ENCODE measurements at regions not wholly inside any gene's neighbourhood (a gene's known extent, or its start where the extent isn't known, plus 50 kb on each side); places are given as distances from the start of the nearest gene placed in this dataset.
"Not testable (repeated sequence)": the region's sequence is repeated elsewhere in the genome, so short reads cannot be mapped to it uniquely, and the experiment has no call there.

DNA sequence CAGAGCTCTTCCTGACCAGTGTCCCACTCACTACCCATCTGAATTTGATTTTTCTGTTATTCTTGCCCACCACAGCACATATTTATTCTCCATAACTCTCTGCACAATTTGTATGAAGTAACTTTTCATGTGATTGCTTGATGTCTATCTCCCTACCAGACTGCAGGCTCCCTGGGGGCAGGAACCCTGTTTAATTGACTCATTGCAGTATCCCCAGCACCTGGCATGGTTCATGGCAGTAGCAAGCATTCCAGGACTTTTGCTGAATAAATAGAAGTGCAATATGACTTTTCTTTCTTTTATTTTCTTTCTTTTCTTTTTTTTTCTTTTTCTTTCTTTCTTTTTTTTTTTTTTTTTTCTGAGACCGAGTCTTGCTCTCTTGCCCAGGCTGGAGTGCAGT, 88.7 kb upstream of the XPO1 start:
- no peak for DNase-seq (ENCODE audit: low read depth, low spot score)

DNA sequence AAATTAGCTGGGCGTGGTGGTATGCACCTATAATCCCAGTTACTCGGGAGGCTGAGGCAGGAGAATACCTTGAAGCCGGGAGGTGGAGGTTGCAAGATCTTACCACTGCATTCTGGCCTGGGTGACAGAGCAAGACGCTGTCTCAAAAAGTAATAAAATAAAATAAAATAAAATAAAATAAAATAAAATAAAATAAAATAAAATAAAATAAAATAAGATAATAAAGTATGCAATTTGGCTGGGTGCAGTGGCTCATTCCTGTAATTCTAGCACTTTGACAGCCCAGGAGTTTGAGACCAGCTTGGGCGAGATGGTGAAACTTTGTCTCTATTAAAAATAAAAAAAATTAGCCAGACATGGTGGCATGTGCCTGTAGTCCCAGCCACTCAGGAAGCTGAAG, 85.6 kb upstream of the XPO1 start:
- DNase-seq (ENCODE audit: low read depth, low spot score), result no peak

DNA sequence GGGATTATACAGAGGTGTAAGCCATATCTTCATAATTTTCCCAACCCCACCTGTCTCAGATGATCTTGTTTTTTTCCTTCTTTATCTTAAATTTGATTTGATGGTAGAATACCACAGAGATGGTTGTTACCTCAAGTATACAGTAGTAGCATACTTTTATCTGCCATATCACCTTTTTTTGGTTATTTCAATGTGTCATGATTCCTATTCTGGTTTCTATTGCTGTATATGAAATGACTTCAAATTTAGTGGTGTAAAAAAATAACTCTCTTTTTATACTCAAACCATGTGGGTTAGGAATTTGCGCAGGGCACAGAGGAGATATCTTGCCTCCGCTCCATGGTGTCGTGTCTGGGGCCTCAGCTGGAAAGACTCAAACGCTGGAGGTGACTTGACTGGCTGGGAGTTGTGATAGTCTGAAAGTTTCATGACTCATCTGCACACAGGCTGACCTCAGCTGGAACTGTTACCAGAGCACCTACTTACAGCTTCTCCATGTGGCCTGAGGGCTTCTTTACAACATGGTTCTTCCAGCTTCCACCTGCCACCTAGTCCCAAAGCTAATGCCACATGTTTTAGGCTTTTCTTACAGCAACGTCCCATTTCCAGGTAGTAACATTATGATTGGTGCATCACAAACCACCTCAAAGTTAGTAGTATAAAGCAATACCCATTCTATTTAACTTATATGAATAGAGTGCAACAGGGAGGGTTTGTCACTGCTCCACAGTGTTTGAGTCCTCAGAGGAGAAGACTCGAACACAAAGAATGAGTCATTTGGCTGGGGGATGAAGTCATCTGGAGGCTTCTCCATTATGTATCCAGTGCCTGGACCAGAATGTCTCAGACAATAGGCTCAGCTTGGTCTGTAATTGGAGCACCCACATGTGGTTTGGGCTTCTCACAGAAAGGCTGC, 82.3 kb upstream of the XPO1 start:
- DNase-seq (ENCODE audit: low read depth, low spot score), result peak; percentile 67

DNA sequence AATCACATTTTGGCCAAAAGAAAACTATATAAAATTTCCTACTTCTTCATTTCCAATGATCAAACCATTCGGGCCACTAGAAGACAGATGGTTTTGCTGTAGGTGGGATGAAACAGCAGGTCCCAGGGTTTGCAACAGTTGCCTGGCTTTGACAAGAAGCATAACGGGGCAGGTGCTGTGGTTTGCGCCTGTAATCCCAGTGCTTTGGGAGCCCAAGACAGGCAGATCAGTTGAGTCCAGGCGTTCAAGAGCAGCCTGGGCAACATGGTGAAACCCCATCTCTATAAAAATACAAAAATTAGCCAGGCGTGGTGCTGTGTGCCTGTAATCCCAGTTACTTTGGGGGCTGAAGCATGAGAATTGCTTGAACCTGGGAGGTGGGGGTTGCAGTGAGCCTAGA, 81.4 kb upstream of the XPO1 start:
- no peak for DNase-seq (ENCODE audit: low read depth, low spot score)

DNA sequence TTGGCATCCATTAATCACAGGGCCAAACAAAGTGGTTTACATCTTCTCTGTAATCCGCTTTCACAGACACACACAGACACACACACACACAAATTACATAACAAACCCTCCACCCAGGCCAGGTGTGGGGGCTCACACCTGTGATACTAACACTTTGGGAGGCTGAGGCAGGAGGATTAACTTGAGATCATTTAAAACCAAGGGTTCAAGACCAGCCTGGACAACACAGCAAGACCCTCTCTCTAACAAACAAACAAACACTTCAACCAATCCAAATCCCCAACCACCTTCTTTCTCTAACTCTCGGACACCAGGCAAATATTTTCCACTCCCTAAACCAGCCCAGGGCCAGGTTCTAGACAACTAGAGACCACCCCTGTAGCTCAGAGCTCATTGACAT, 79.5 kb upstream of the XPO1 start:
- DNase-seq (ENCODE audit: low read depth, low spot score), result no peak

DNA sequence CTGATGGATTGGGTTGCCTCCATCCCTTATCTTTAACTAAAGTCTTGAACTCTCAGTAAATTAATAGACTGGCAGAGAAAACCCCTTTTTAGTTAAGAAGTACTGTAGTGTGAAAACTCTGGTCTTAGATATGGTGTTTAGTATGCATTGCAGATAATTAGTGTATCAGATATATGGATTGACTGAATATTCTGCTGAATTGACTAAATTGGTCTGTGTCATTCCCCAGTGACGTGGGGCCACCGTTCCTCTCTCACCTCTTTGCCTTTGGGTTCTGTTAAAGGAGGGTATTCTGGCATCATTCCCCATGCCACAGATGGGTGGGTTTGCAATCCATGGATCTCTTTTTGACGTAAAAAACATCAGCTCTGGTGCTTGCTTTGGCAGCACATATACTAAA, 67.1 kb upstream of the XPO1 start:
- DNase-seq (ENCODE audit: low read depth, low spot score), result no peak

DNA sequence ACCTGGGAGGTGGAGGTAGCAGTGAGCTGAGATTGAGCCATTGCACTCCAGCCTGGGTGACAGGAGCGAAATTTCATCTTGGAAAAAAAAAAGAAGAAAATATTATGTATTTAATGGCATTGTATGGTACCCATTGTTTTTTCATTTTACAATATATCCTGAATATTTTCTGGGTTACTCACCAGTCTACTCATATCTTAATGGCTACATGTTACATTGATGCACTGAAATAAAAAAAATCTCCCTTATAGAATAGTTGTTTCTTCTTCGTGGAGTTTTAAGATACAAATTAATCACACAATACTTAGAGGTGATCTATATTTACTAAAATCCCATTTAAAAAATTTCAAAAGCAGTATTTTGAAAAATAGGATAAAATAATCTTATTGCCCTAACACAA, 66.3 kb upstream of the XPO1 start:
- no peak for DNase-seq (ENCODE audit: low read depth, low spot score)

DNA sequence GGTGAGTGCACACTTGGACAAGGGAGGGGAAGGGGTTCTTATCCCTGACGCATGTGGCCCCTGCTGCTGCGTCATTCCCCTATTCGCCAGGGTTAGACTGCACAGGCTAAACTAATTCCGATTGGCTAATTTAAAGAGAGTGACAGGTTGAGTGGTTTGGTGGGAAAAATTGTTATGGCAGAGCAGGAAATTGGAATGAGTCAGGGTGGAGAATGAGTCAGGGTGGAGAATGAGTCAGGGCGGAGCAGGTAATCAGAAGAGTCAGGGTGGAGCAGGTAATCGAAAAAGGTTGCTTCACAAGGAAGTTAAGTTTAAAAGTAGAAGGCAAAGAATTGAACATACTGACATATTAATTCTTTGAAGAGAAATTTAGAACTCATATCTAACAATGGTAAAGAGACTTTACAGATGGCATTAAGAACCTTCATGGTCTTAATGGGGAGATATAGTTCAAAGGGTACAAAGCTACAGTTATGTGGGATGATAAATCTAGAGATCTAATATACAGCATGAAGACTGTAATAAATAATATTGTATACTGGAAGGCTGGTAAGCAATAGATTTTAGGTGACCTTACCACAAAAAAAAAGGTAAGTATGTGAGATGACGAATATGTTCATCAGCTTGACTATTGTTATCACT, 60.5 kb upstream of the XPO1 start:
- not testable (repeated sequence) for DNase-seq (ENCODE audit: low read depth, low spot score)

DNA sequence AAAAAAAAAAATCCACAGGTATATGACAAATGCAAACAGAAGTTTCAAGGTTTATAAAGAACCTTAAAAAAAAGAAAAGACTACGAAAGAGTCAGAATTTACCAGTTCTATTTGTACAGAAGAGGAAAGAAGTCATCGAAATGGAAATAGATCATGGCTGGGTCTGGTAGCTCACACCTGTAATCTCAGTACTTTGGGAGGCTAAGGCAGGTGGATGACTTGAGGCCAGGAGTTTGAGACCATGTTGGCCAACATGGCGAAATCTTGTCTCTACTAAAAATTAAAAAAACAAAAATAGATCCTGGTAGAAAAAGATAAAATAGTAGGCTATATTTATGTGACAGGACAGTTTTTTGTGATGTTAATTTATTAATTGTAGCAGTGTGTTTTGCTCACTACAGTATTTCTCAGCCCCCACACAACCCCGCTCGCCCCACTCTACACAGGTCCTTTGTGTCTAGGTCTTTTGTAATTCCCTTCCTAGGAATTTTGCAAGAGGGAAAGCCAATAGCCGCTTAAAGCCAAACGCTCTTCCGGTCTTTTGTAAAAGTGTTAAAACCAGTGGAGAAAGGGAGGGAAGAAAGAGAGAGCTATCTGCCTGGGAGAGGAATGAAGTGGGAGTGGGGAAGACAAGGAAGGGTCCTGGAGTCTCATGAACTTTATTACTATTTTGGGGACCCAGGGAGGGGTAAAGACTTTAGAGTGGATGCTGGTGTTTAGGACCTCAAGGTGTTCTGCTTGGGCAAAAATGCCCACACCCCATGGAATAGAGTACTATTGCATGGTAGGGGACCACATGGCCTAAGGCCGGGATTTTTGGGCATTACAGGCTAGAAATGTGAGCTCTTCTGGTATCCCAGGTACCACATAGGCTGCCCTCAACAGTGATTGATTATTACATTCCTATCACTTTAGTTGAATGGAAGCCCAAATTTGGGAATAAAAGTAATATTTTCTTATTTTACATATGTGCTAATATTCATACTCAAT, 59.4 kb upstream of the XPO1 start:
- DNase-seq (ENCODE audit: low read depth, low spot score), result peak; percentile 67

DNA sequence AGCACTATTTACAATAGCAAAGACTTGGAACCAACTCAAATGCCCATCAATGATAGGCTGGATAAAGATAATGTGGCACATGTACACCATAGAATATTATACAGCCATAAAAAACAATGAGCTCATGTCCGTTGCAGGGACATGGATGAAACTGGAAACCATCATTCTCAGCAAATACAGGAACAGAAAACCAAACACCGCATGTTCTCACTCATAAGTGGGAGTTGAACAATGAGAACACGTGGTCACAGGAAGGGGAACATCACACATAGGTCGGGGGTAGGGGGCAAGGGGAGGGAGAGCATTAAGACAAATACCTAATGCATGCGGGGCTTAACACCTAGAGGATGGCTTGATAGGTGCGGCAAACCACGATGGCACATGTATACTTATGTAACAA, 56.0 kb upstream of the XPO1 start:
- not testable (repeated sequence) for DNase-seq (ENCODE audit: low read depth, low spot score)

DNA sequence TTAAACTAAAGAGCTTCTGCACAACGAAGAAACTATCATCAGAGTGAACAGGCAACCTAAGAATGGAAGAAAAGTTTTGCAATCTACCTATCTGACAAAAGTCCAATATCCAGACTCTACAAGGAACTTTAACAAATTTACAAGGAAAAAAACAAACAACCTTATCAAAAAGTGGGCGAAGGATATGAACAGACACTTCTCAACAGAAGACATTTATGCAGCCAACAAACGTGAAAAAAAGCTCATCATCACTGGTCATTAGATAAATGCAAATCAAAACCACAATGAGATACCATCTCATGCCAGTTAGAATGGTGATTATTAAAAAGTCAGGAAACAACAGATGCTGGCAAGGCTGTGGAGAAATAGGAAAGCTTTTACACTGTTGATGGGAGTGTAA, 55.5 kb upstream of the XPO1 start:
- not testable (repeated sequence) for DNase-seq (ENCODE audit: low read depth, low spot score)

DNA sequence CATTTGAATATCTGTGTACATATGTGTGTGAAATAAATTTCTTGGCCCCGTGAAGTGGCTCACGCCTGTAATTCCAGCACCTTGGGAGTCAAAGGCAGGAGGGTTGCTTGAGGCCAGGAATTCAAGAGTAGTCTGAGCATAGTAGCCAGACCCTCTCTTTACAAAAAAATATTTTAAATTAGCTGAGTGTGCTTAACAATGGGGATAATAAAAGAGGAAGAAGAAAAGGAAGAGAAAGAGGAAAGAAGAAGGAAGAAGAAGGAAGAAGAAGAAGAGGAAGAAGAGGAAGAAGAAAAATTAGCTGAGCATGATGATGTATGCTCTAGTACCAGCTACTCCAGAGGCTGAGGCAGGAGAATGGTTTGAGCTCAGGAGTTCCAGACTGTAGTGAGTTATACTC, 52.1 kb upstream of the XPO1 start:
- no peak for DNase-seq (ENCODE audit: low read depth, low spot score)

DNA sequence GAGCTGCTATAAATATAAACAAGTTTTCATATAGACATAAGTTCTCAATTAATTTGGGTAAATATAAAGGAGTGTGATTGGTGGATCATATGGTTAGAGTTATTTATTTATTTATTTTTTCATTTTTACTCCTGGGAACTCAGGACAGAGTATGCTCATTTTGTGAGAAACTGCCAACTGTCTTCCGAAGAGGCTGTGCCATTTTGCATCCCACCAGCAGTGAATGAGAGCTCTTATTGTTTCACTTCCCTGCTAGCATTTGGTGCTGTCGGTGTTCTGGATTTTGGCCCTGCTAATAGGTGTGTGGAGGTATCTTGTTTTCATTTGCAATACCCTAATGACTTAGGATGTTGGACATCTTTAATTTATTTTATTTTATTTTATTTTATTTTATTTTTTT, 50.4 kb upstream of the XPO1 start:
- DNase-seq (ENCODE audit: low read depth, low spot score), result no peak

Measured in ELF-1 (cell line).